ENCODE measurements at regions not wholly inside any gene's neighbourhood (a gene's known extent, or its start where the extent isn't known, plus 50 kb on each side); places are given as distances from the start of the nearest gene placed in this dataset.

- Histone ChIP-seq H3K27me3 (no peaks in the 10 kb centered on the region), H3K36me3 (no peaks in the 10 kb centered on the region), H3K4me1 (no peaks in the 10 kb centered on the region), H3K9me3 (no peaks in the 10 kb centered on the region), H3K4me3 (no peak overlapping the region), H3K27ac (no peak overlapping the region)
- no peak for DNase-seq (ENCODE audit: low spot score in 2 of 2)
- no peak for TF ChIP-seq POLR2AphosphoS5 (IDR thresholded peaks at IDR 0.05)
- TF ChIP-seq POLR2A (IDR thresholded peaks at IDR 0.05), result no peak
- TF ChIP-seq CTCF (IDR thresholded peaks at IDR 0.05), result no peak
- intact Hi-C loops (cut with DNase I; ENCODE audit: low total_unique reads), result no loop called here
Measured at GRCh38 chr5:174555726-174556125, 168.7 kb upstream of the MSX2 start.

- DNase-seq (ENCODE audit: low spot score in 2 of 2), result no peak
- H3K4me1 ChIP-seq, result no peaks in the 10 kb centered on the region
- H3K9me3 ChIP-seq, result no peaks in the 10 kb centered on the region
Measured at GRCh38 chr5:174556756-174557155, 167.6 kb upstream of the MSX2 start.

GRCh38 chr5:174558190-174558589 lies 166.2 kb upstream of the MSX2 start:
- Histone ChIP-seq H3K4me3 (no peak overlapping the region), H3K27ac (no peak overlapping the region), H3K9me3 (no peaks in the 10 kb centered on the region), H3K27me3 (no peaks in the 10 kb centered on the region), H3K4me1 (no peaks in the 10 kb centered on the region), H3K36me3 (no peaks in the 10 kb centered on the region)
- intact Hi-C loops (cut with DNase I; ENCODE audit: low total_unique reads), result no loop called here
- no peak for DNase-seq (ENCODE audit: low spot score in 2 of 2)
- no peak for TF ChIP-seq POLR2A (IDR thresholded peaks at IDR 0.05)
- no peak for TF ChIP-seq POLR2AphosphoS5 (IDR thresholded peaks at IDR 0.05)
- TF ChIP-seq CTCF (IDR thresholded peaks at IDR 0.05), result no peak

More at GRCh38 chr5:174556756-174557155, 167.6 kb upstream of the MSX2 start:
- Histone ChIP-seq H3K4me3 (no peak overlapping the region), H3K27ac (no peak overlapping the region), H3K27me3 (no peaks in the 10 kb centered on the region), H3K36me3 (no peaks in the 10 kb centered on the region)
- intact Hi-C loops (cut with DNase I; ENCODE audit: low total_unique reads), result no loop called here
- TF ChIP-seq CTCF (IDR thresholded peaks at IDR 0.05), result no peak
- TF ChIP-seq POLR2AphosphoS5 (IDR thresholded peaks at IDR 0.05), result no peak
- no peak for TF ChIP-seq POLR2A (IDR thresholded peaks at IDR 0.05)

- Histone ChIP-seq H3K4me1 (no peaks in the 10 kb centered on the region), H3K9me3 (no peaks in the 10 kb centered on the region), H3K27ac (no peak overlapping the region), H3K27me3 (no peaks in the 10 kb centered on the region), H3K36me3 (no peaks in the 10 kb centered on the region), H3K4me3 (no peak overlapping the region)
- DNase-seq (ENCODE audit: low spot score in 2 of 2), result no peak
- no peak for TF ChIP-seq CTCF (IDR thresholded peaks at IDR 0.05)
- TF ChIP-seq POLR2AphosphoS5 (IDR thresholded peaks at IDR 0.05), result no peak
- TF ChIP-seq POLR2A (IDR thresholded peaks at IDR 0.05), result no peak
- intact Hi-C loops (cut with DNase I; ENCODE audit: low total_unique reads), result no loop called here
Measured at GRCh38 chr5:174559141-174559540, 165.2 kb upstream of the MSX2 start.

GRCh38 chr5:174559566-174560090 lies 164.8 kb upstream of the MSX2 start:
- intact Hi-C loops (cut with DNase I; ENCODE audit: low total_unique reads), result no loop called here
- Histone ChIP-seq H3K36me3 (no peaks in the 10 kb centered on the region), H3K4me1 (no peaks in the 10 kb centered on the region), H3K27me3 (no peaks in the 10 kb centered on the region), H3K4me3 (no peak overlapping the region), H3K27ac (no peak overlapping the region), H3K9me3 (no peaks in the 10 kb centered on the region)
- TF ChIP-seq POLR2AphosphoS5 (IDR thresholded peaks at IDR 0.05) (no peak), POLR2A (IDR thresholded peaks at IDR 0.05) (no peak), CTCF (IDR thresholded peaks at IDR 0.05) (no peak)
- no peak for DNase-seq (ENCODE audit: low spot score in 2 of 2)
